ENCODE measurements at regions not wholly inside any gene's neighbourhood (a gene's known extent, or its start where the extent isn't known, plus 50 kb on each side); places are given as distances from the start of the nearest gene placed in this dataset.

DNA sequence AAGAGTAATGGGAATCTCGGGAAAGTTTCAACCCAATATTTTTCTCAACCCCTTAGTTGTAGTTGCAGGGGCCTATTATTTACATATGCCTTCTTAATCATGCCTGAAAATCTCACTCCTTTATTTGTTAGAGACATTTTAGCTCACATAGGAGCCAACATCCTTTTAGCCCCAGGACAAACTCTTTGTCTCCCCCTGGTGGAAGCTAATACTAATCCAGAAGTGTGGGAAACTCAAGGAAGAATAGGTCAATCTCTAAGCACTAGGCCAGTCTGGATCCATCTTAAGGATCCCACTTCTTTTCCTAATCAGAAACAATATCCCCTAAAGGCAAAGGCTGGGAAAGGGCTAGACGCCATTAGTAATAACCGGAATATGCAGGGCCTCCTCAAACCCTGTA, 550.9 kb upstream of the PKDCC start:
- Histone ChIP-seq H3K36me3 (ENCODE audit: low read depth) (no peaks in the 10 kb centered on the region), H3K27ac (ENCODE audit: poor library complexity, severe bottlenecking) (no peak overlapping the region), H3K9me3 (ENCODE audit: severe bottlenecking) (peaks cover 7% of the 10 kb centered on the region), H3K27me3 (ENCODE audit: insufficient read depth, poor library complexity, severe bottlenecking) (no peaks in the 10 kb centered on the region), H3K4me3 (ENCODE audit: severe bottlenecking) (no peak overlapping the region), H3K4me1 (ENCODE audit: insufficient read depth, poor library complexity, severe bottlenecking) (no peaks in the 10 kb centered on the region)
- TF ChIP-seq, protein P1, sequence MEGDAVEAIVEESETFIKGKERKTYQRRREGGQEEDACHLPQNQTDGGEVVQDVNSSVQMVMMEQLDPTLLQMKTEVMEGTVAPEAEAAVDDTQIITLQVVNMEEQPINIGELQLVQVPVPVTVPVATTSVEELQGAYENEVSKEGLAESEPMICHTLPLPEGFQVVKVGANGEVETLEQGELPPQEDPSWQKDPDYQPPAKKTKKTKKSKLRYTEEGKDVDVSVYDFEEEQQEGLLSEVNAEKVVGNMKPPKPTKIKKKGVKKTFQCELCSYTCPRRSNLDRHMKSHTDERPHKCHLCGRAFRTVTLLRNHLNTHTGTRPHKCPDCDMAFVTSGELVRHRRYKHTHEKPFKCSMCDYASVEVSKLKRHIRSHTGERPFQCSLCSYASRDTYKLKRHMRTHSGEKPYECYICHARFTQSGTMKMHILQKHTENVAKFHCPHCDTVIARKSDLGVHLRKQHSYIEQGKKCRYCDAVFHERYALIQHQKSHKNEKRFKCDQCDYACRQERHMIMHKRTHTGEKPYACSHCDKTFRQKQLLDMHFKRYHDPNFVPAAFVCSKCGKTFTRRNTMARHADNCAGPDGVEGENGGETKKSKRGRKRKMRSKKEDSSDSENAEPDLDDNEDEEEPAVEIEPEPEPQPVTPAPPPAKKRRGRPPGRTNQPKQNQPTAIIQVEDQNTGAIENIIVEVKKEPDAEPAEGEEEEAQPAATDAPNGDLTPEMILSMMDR (IDR thresholded peaks at IDR 0.05; ENCODE audit: poor library complexity, severe bottlenecking): no peak
- DNase-seq (ENCODE audit: low spot score) (no peak), ATAC-seq (ENCODE audit: low read depth) (no peak)

DNA sequence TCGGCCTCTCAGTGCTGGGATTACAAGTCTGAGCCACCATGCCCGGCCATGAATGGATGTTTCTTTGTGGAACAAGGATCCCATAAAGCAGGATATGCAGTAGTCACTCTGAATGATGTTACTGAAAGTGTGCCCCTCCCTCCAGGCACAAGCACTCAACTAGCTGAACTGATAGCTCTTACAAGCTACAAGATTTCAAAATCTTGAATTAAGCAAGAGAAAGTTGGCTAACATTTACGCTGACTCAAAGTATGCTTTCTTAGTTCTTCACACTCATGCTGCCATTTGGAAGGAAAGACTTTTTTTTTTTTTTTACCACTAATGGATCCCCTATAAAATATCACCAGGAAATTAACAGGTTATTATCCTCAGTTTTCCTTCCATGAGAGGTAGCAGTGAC, 549.0 kb upstream of the PKDCC start:
- TF ChIP-seq, protein P1 (IDR thresholded peaks at IDR 0.05; ENCODE audit: poor library complexity, severe bottlenecking): no peak
- ATAC-seq (ENCODE audit: low read depth) (no peak), DNase-seq (ENCODE audit: low spot score) (no peak)
- Histone ChIP-seq H3K4me1 (ENCODE audit: insufficient read depth, poor library complexity, severe bottlenecking) (no peaks in the 10 kb centered on the region), H3K27me3 (ENCODE audit: insufficient read depth, poor library complexity, severe bottlenecking) (no peaks in the 10 kb centered on the region), H3K9me3 (ENCODE audit: severe bottlenecking) (peaks cover 7% of the 10 kb centered on the region), H3K36me3 (ENCODE audit: low read depth) (no peaks in the 10 kb centered on the region), H3K4me3 (ENCODE audit: severe bottlenecking) (no peak overlapping the region), H3K27ac (ENCODE audit: poor library complexity, severe bottlenecking) (no peak overlapping the region)

DNA sequence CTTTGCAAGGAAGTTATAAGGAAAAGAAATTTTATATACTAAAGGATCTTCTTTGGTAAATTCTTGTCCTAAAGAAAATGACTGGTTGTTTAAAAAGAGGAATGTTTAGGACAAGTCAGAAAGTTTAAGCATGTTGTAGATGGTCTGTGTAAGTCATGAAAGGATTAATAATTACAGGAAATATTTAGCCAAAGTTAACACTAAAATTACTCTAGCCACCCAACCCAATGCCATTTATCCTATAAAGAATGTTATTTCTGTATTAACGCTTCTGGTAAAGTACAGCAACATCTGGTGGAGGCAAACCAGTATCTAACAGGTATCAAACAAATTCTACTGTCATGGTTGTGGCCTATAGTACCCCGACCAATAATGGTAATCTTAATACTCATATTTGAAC, 546.9 kb upstream of the PKDCC start:
- ATAC-seq (ENCODE audit: low read depth) (no peak), DNase-seq (ENCODE audit: low spot score) (no peak)
- H3K27me3 ChIP-seq (ENCODE audit: insufficient read depth, poor library complexity, severe bottlenecking): no peaks in the 10 kb centered on the region
- no peaks in the 10 kb centered on the region for H3K36me3 ChIP-seq (ENCODE audit: low read depth)
- peaks cover 2% of the 10 kb centered on the region for H3K9me3 ChIP-seq (ENCODE audit: severe bottlenecking)
- TF ChIP-seq, protein P1 (IDR thresholded peaks at IDR 0.05; ENCODE audit: poor library complexity, severe bottlenecking): no peak
- no peak overlapping the region for H3K4me3 ChIP-seq (ENCODE audit: severe bottlenecking)
- H3K27ac ChIP-seq (ENCODE audit: poor library complexity, severe bottlenecking): no peak overlapping the region
- H3K4me1 ChIP-seq (ENCODE audit: insufficient read depth, poor library complexity, severe bottlenecking): no peaks in the 10 kb centered on the region

DNA sequence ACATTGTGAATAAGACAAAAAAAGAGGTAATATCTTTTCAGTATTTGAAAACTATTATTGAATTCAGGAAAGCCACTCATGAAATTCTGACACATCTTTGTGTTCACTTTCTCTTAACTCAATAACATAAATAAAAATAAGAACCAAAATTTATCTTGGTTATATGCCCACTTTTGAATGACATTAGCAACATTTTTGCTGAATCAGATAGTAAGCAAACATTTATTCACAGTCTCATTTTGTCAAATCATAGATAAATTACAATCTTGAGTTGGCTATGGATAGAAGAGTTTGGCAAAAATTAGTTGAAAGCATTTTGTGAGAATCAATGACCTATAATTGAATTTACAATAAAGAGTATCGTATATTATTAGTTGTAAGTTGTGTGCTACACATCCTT, 545.1 kb upstream of the PKDCC start:
- TF ChIP-seq, protein P1 (IDR thresholded peaks at IDR 0.05; ENCODE audit: poor library complexity, severe bottlenecking): no peak
- no peaks in the 10 kb centered on the region for H3K27me3 ChIP-seq (ENCODE audit: insufficient read depth, poor library complexity, severe bottlenecking)
- peaks cover 2% of the 10 kb centered on the region for H3K9me3 ChIP-seq (ENCODE audit: severe bottlenecking)
- H3K36me3 ChIP-seq (ENCODE audit: low read depth): no peaks in the 10 kb centered on the region
- ATAC-seq (ENCODE audit: low read depth) (no peak), DNase-seq (ENCODE audit: low spot score) (no peak)
- no peak overlapping the region for H3K4me3 ChIP-seq (ENCODE audit: severe bottlenecking)
- no peaks in the 10 kb centered on the region for H3K4me1 ChIP-seq (ENCODE audit: insufficient read depth, poor library complexity, severe bottlenecking)
- H3K27ac ChIP-seq (ENCODE audit: poor library complexity, severe bottlenecking): no peak overlapping the region

DNA sequence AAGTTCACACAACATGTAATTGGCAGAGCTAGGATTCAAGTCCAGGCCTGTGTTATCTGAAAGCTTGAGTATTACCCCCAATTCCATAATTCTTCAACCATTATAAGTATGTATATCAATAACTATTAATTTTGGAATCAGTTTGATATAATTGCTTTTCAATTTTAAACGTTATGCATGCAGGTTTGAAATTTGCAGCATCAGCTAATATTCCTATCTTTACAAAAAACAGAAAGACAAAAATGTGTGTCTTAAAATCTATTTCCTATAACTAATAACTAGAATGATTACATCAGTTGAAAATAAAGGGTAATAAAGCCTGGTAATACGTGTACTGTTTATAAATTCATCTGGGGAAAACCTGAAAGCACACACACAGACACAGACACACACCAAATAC, 543.3 kb upstream of the PKDCC start:
- H3K36me3 ChIP-seq (ENCODE audit: low read depth): no peaks in the 10 kb centered on the region
- ATAC-seq (ENCODE audit: low read depth): no peak
- no peaks in the 10 kb centered on the region for H3K4me1 ChIP-seq (ENCODE audit: insufficient read depth, poor library complexity, severe bottlenecking)
- H3K9me3 ChIP-seq (ENCODE audit: severe bottlenecking): peaks cover 2% of the 10 kb centered on the region
- H3K4me3 ChIP-seq (ENCODE audit: severe bottlenecking): no peak overlapping the region
- no peak overlapping the region for H3K27ac ChIP-seq (ENCODE audit: poor library complexity, severe bottlenecking)
- no peak for DNase-seq (ENCODE audit: low spot score)
- TF ChIP-seq, protein P1 (IDR thresholded peaks at IDR 0.05; ENCODE audit: poor library complexity, severe bottlenecking): no peak
- H3K27me3 ChIP-seq (ENCODE audit: insufficient read depth, poor library complexity, severe bottlenecking): no peaks in the 10 kb centered on the region

All from RWPE2 (cell line).